Testis (tissue), 2 donors: ENCODE measurements at regions not wholly inside any gene's neighbourhood (a gene's known extent, or its start where the extent isn't known, plus 50 kb on each side); places are given as distances from the start of the nearest gene placed in this dataset.

Experiments used
- CTCF ChIP-seq, 3 experiments: fragments of 450-650 bp in 2 of 3; fragments of 200-600 bp in 1 of 3; sonication (generic) in 1 of 3; IDR thresholded peaks; one replicate each; pipeline ENCODE4 v1.5.1; 2016 to 2019; ENCODE audit warnings: antibody characterized with exemption in 3 of 3, mild to moderate bottlenecking in 2 of 3, moderate library complexity in 1 of 3
- POLR2A ChIP-seq: fragments of 450-650 bp; IDR thresholded peaks from one replicate; pipeline ENCODE4 v1.6.1; 2017; ENCODE audit warnings: antibody characterized with exemption, mild to moderate bottlenecking, moderate library complexity

GRCh38 chr4:133592591-133592990 is 443.5 kb downstream of the PCDH10 start:
- TF ChIP-seq CTCF (IDR thresholded peaks at IDR 0.05) (no peak), POLR2A (no peak)
